Activated B cell treated with CpG ODN at 0.5 μM for 24 hours (primary cell): ENCODE measurements at regions not wholly inside any gene's neighbourhood (a gene's known extent, or its start where the extent isn't known, plus 50 kb on each side); places are given as distances from the start of the nearest gene placed in this dataset.

ENCODE experiments used
- ATAC-seq: fragments of 200-7000 bp; cut with Tn5 transposase; one replicate; pipeline ENCODE4 v1.10.0; 2021; ENCODE audit warnings: low read depth, mild to moderate bottlenecking, moderate library complexity
- CTCF ChIA-PET: fragments of 350-600 bp; sonication (Branson Sonifier 250); formaldehyde crosslinking; loops from one replicate; lab custom pipeline; 2021; ENCODE audit warnings: antibody characterized with exemption; lab: Charles Lee
- POLR2A ChIA-PET: fragments of 350-600 bp; sonication (Branson Sonifier 250); formaldehyde crosslinking; loops from one replicate; lab custom pipeline; 2021; ENCODE audit warnings: antibody characterized with exemption; lab: Charles Lee
- DNase-seq: peaks from one replicate; pipeline ENCODE4 v3.0.0; 2022
- H3K27ac Mint-ChIP-seq: one replicate; pipeline ENCODE4 v1.8.0; 2020; ENCODE audit warnings: mixed read lengths
- H3K27me3 Mint-ChIP-seq: one replicate; pipeline ENCODE4 v1.8.0; 2021; ENCODE audit warnings: mixed read lengths
- H3K36me3 Mint-ChIP-seq: one replicate; pipeline ENCODE4 v1.8.0; 2021; ENCODE audit warnings: low read depth, mixed read lengths
- H3K4me1 Mint-ChIP-seq: one replicate; pipeline ENCODE4 v1.8.0; 2021; ENCODE audit warnings: mixed read lengths
- H3K4me3 Mint-ChIP-seq: one replicate; pipeline ENCODE4 v1.8.0; 2020; ENCODE audit warnings: mild to moderate bottlenecking, mixed read lengths
- H3K9me3 Mint-ChIP-seq: one replicate; pipeline ENCODE4 v1.8.0; 2020; ENCODE audit warnings: mixed read lengths
- intact Hi-C: fragments of 100-400 bp; cut with micrococcal nuclease; formaldehyde crosslinking; loops from one replicate; pipeline ENCODE4 v1.15.1; 2024
- TF ChIP-seq, protein P1 (sequence below): fragments of 200-600 bp; IDR thresholded peaks from one replicate; pipeline ENCODE4 v1.8.0; 2022; ENCODE audit warnings: antibody characterized with exemption, mild to moderate bottlenecking

DNA sequence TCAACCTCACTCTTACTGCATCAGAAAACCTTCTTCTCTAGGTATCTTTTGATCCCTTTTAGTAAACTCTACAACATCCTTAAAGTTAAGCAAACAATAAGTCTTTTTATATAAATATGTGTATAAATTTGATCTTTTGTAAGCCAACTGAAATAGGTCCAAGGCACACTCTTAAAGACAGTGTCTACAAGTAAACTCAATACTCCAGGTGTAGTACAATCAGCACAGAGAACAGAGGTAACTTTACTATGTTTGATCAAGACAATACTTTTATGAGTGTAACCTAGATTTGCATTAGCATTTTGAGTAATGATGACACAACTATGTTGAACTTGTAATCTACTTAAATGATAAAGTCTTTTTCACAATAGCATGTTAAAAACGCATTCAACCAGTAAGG lies 593.1 kb upstream of the CHAC2 start:
- Mint-ChIP-seq H3K4me1 (no peaks in the 10 kb centered on the region), H3K36me3 (no peaks in the 10 kb centered on the region), H3K27ac (no peak overlapping the region), H3K9me3 (peaks cover 2% of the 10 kb centered on the region), H3K4me3 (no peak overlapping the region), H3K27me3 (no peaks in the 10 kb centered on the region)
- intact Hi-C loops, result no loop called here
- ATAC-seq, result no peak
- TF ChIP-seq, protein P1, sequence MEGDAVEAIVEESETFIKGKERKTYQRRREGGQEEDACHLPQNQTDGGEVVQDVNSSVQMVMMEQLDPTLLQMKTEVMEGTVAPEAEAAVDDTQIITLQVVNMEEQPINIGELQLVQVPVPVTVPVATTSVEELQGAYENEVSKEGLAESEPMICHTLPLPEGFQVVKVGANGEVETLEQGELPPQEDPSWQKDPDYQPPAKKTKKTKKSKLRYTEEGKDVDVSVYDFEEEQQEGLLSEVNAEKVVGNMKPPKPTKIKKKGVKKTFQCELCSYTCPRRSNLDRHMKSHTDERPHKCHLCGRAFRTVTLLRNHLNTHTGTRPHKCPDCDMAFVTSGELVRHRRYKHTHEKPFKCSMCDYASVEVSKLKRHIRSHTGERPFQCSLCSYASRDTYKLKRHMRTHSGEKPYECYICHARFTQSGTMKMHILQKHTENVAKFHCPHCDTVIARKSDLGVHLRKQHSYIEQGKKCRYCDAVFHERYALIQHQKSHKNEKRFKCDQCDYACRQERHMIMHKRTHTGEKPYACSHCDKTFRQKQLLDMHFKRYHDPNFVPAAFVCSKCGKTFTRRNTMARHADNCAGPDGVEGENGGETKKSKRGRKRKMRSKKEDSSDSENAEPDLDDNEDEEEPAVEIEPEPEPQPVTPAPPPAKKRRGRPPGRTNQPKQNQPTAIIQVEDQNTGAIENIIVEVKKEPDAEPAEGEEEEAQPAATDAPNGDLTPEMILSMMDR, result no peak
- no peak for DNase-seq
- ChIA-PET POLR2A (no interaction called here), CTCF (no interaction called here)

DNA sequence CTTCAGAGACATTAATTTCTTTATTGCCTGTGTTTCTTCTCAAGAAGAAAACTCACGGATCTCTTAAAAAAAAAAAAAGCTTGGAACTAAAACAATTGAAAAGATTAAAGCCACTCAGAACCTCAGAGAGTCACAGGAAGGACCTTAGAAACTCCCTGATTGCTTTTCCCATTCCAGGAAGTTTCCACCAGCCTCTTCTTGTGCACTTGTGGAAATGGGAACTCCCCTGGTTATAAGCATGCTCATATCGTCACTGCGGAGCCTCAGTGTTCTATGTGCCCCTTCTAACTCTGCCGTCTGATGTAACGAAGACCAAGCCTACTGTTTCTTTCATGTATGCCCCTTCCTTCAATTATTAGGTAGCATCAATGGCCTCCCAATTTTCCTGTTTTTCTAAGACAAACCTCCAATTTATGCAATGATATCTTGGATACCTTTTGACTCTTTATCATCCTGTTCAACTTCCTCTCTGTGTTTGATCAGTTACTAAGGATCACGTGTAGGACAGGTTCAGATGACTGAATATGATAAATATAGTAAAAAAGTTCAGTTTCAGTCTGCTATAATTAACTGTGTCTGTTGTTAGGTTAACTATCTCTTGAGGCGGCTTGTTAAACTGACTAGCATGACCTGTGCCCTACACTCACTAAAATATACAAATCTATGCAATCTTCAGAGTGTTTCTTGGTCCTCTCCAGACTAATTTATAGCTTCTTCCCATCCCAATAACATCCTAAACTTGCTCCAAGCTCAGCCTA lies 593.7 kb upstream of the CHAC2 start:
- DNase-seq (no peak), ATAC-seq (no peak)
- intact Hi-C loops, result no loop called here
- Mint-ChIP-seq H3K27ac (no peak overlapping the region), H3K4me3 (no peak overlapping the region), H3K9me3 (peaks cover 2% of the 10 kb centered on the region), H3K4me1 (no peaks in the 10 kb centered on the region), H3K27me3 (no peaks in the 10 kb centered on the region), H3K36me3 (no peaks in the 10 kb centered on the region)
- TF ChIP-seq, protein P1, result no peak
- CTCF ChIA-PET, result no interaction called here
- POLR2A ChIA-PET, result no interaction called here

DNA sequence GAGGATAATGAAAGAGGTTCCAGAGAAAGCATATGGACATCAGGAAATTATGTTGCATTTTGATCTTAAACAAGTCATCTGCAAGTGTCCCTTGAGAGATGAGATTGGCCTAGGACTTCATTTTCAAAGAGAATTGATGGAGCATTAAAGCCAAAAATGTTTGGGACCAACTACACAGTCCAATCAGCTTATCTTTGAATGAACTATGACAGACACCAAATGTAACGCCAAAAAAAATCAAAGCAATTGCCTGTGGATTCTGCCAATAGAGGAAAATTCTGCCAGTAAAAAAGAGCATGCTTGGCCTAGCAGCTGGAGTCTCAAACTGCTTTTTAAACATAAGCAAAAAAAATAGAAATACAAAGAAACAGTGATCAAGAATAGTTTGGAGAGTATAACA lies 594.5 kb upstream of the CHAC2 start:
- H3K27ac Mint-ChIP-seq, result no peak overlapping the region
- DNase-seq, result no peak
- ChIA-PET POLR2A (no interaction called here), CTCF (no interaction called here)
- ATAC-seq, result no peak
- peaks cover 2% of the 10 kb centered on the region for H3K9me3 Mint-ChIP-seq
- no peaks in the 10 kb centered on the region for H3K36me3 Mint-ChIP-seq
- no peaks in the 10 kb centered on the region for H3K27me3 Mint-ChIP-seq
- H3K4me3 Mint-ChIP-seq, result no peak overlapping the region
- no peaks in the 10 kb centered on the region for H3K4me1 Mint-ChIP-seq
- intact Hi-C loops, result no loop called here
- TF ChIP-seq, protein P1, result no peak

DNA sequence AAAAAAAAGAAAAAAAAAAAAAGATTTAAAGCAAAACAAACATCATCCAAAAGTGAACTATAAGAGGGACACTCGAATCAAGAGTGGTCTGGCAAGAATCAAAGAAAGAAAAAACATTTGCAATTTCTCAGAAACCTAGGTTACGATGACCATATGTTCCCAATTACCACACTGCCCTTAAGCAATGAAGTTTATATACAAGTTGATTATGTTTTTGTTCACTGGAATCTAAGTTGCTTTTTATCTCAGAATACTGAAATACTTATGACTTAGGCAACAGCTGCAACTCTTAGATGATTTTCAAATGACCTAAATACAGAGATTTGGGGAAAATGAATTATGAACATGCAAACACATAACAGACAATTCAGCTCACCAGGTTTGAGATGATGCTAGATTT lies 597.1 kb upstream of the CHAC2 start:
- POLR2A ChIA-PET, result no interaction called here

DNA sequence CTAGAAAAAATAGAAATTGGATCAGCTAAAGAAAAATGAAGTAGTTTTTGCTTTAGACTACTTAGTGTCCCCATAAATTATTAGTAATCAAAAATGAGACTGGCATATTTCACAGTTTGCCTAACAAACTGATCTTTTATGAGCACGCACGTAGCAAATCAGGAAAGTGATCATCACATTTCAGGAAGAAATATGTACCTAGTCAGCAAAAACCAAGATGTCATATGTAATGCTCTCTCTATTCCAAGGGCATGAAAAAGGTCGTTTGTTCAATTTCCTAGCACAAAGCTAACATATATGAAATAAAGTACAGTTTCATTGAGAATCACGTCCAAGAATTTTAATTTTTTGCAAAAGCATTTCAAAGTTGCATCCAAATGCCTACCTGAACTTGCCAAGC lies 600.4 kb upstream of the CHAC2 start:
- CTCF ChIA-PET, result no interaction called here
- peaks cover 2% of the 10 kb centered on the region for H3K9me3 Mint-ChIP-seq
- POLR2A ChIA-PET, result no interaction called here
- H3K4me1 Mint-ChIP-seq, result no peaks in the 10 kb centered on the region
- TF ChIP-seq, protein P1, result no peak
- ATAC-seq, result no peak
- H3K36me3 Mint-ChIP-seq, result no peaks in the 10 kb centered on the region
- no peaks in the 10 kb centered on the region for H3K27me3 Mint-ChIP-seq
- no peak overlapping the region for H3K4me3 Mint-ChIP-seq
- DNase-seq, result no peak
- intact Hi-C loops, result no loop called here
- H3K27ac Mint-ChIP-seq, result no peak overlapping the region

More for the DNA sequence above, 597.1 kb upstream of the CHAC2 start:
- DNase-seq (no peak), ATAC-seq (no peak)
- Mint-ChIP-seq H3K4me3 (no peak overlapping the region), H3K4me1 (no peaks in the 10 kb centered on the region), H3K27me3 (no peaks in the 10 kb centered on the region), H3K27ac (no peak overlapping the region), H3K9me3 (no peaks in the 10 kb centered on the region), H3K36me3 (no peaks in the 10 kb centered on the region)
- CTCF ChIA-PET, result no interaction called here
- intact Hi-C loops, result no loop called here
- TF ChIP-seq, protein P1, result no peak
